Kidney (tissue), 13 donors: ENCODE measurements at regions not wholly inside any gene's neighbourhood (a gene's known extent, or its start where the extent isn't known, plus 50 kb on each side); places are given as distances from the start of the nearest gene placed in this dataset.

Experiments
- DNase-seq, 5 donors: peaks; one replicate each; pipeline ENCODE4 v3.0.0-alpha.2; 2013 to 2020
- FAIRE-seq: peaks from 2 replicates; lab custom pipeline; 2012; peaks lifted over from hg19 to GRCh38; lab: Jason Lieb, UNC
- H3K27ac ChIP-seq, 2 donors: one replicate each; pipeline ENCODE4 v1.7.0; 2013; ENCODE audit warnings: low read depth in 2 of 2, low read length in 2 of 2, inconsistent platforms in 1 of 2
- H3K27me3 ChIP-seq: one replicate; pipeline ENCODE4 v1.7.1; 2013; ENCODE audit warnings: low read length, inconsistent platforms; ENCODE audit not compliant: control insufficient read depth, insufficient read depth
- H3K36me3 ChIP-seq, 3 donors: one replicate each; pipeline versions ENCODE4 v1.7.0 to v1.7.1; 2013; ENCODE audit warnings: low read length in 3 of 3, control low read depth in 1 of 3, inconsistent platforms in 1 of 3; ENCODE audit not compliant: insufficient read depth in 3 of 3, control insufficient read depth in 2 of 3
- H3K4me1 ChIP-seq, 3 donors: one replicate each; pipeline versions ENCODE4 v1.7.0 to v1.7.1; 2013; ENCODE audit warnings: low read length in 3 of 3, inconsistent platforms in 1 of 3, low read depth in 1 of 3; ENCODE audit not compliant: control insufficient read depth in 2 of 3, insufficient read depth in 2 of 3
- H3K4me3 ChIP-seq, 3 donors: one replicate each; pipeline versions ENCODE4 v1.7.0 to v1.8.1; 2013; ENCODE audit warnings: low read length in 3 of 3, control low read depth in 1 of 3, inconsistent platforms in 1 of 3
- H3K9ac ChIP-seq, 3 donors: one replicate each; pipeline versions ENCODE4 v1.7.0 to v1.7.1; 2013; ENCODE audit warnings: low read length in 3 of 3, control low read depth in 1 of 3, inconsistent platforms in 1 of 3
- H3K9me3 ChIP-seq, 3 donors: one replicate each; pipeline versions ENCODE4 v1.7.0 to v1.7.1; 2013; ENCODE audit warnings: low read length in 3 of 3, control low read depth in 1 of 3, inconsistent platforms in 1 of 3; ENCODE audit not compliant: control insufficient read depth in 2 of 3, insufficient read depth in 1 of 3
- intact Hi-C: fragments of 100-400 bp; cut with DNase I; formaldehyde crosslinking; loops from one replicate; pipeline ENCODE4 v1.11.1; 2022
- TF ChIP-seq, protein P1 (sequence below): IDR thresholded peaks from 3 replicates; pipeline ENCODE4 v1.5.1; 2012; ENCODE audit warnings: mild to moderate bottlenecking, moderate library complexity, borderline replicate concordance; ENCODE audit not compliant: insufficient read depth; ENCODE audit errors: extremely low read depth
- donor health status: control.
- donor health status: control.
- donor health status: control.
- donor health status: control.
- donor health status: control.
- donor health status: DM: yes; HTN: yes; CAD: no.
- donor health status: Normal renal cell carcinoma (clear cell type).

DNA sequence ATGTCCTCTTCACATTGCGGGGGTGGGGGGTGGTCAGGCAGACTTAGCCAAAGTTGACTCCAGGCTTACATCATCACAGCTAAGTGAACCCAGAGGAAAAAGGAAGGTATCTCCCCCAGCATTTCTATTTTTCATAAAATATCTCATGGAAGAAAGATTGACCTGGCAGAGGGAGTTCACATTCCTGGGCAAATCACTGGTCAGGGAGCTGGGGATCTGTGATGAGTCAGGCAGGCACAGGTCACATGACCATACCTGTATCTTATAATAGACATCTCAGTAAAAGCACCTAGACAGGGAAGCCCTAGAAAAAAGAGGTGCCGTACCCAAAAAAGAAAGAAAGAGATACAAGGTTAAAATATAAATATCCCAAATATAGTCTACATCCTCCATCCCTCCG lies 57.3 kb upstream of the WWC1 start:
- FAIRE-seq (no peak), DNase-seq (no peak)
- H3K4me1 ChIP-seq, result no peaks in the 10 kb centered on the region
- intact Hi-C loops, result no loop called here
- no peak overlapping the region for H3K9ac ChIP-seq
- TF ChIP-seq, protein P1, sequence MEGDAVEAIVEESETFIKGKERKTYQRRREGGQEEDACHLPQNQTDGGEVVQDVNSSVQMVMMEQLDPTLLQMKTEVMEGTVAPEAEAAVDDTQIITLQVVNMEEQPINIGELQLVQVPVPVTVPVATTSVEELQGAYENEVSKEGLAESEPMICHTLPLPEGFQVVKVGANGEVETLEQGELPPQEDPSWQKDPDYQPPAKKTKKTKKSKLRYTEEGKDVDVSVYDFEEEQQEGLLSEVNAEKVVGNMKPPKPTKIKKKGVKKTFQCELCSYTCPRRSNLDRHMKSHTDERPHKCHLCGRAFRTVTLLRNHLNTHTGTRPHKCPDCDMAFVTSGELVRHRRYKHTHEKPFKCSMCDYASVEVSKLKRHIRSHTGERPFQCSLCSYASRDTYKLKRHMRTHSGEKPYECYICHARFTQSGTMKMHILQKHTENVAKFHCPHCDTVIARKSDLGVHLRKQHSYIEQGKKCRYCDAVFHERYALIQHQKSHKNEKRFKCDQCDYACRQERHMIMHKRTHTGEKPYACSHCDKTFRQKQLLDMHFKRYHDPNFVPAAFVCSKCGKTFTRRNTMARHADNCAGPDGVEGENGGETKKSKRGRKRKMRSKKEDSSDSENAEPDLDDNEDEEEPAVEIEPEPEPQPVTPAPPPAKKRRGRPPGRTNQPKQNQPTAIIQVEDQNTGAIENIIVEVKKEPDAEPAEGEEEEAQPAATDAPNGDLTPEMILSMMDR, result no peak
- H3K9me3 ChIP-seq, result no peaks in the 10 kb centered on the region
- no peaks in the 10 kb centered on the region for H3K27me3 ChIP-seq
- H3K4me3 ChIP-seq, result no peak overlapping the region
- H3K27ac ChIP-seq, result no peak overlapping the region
- H3K36me3 ChIP-seq, result no peaks in the 10 kb centered on the region

DNA sequence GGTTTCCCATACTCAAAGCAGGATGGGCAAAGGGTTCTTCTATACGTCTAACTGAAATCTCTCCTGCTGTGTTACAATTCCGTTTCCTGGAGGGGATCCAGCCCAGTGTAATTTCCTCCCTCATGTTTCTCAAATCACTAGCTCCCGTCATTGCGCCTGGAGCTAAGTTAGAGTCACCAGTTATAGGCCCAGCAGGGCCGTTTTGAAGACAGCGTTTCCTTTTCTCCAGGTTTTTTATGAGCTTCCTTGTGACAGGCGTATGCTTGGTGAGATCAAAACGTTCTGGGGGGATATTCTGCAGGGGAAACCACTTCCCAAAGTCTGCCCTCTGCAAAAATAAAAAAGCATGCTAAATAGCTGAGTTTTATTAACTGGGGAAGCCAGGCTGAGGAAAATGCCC lies 53.0 kb upstream of the WWC1 start:
- TF ChIP-seq, protein P1, result no peak
- H3K27me3 ChIP-seq, result no peaks in the 10 kb centered on the region
- H3K4me3 ChIP-seq, result no peak overlapping the region
- H3K27ac ChIP-seq, result no peak overlapping the region
- H3K9ac ChIP-seq, result no peak overlapping the region
- H3K4me1 ChIP-seq, result no peaks in the 10 kb centered on the region
- no peaks in the 10 kb centered on the region for H3K36me3 ChIP-seq
- peaks cover 0 to 3% (median 0%) of the 10 kb centered on the region in 3 donors for H3K9me3 ChIP-seq
- FAIRE-seq (no peak), DNase-seq (peak in 1 of 5 donors; percentile 38)
- intact Hi-C loops, result no loop called here

DNA sequence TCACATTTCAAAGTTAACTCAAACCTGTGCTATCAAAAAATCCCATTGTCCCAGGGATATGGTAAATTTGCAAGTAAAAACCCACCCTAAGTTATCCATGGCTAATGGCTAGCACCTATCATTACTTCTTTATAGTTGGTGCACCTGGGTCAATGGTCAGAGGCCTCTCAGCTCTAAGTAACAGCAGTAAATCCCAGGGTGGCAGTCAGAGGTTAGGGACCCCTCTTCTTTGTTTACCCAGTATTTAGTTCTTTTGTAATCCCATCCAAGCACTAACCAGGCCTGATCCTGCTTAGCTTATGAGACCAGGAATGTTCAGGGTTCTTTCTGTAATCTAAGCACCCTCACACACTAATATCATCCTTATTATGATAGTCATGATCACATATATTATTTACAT lies 52.1 kb upstream of the WWC1 start:
- no peak overlapping the region for H3K9ac ChIP-seq
- no peak overlapping the region for H3K4me3 ChIP-seq
- no peaks in the 10 kb centered on the region for H3K4me1 ChIP-seq
- no peaks in the 10 kb centered on the region for H3K36me3 ChIP-seq
- no peak overlapping the region for H3K27ac ChIP-seq
- peaks cover 0 to 3% (median 0%) of the 10 kb centered on the region in 3 donors for H3K9me3 ChIP-seq
- TF ChIP-seq, protein P1, result no peak
- no peaks in the 10 kb centered on the region for H3K27me3 ChIP-seq
- no peak for FAIRE-seq
- intact Hi-C loops, result no loop called here
- DNase-seq, result peak in 1 of 5 donors; percentile 18
